ENCODE measurements at regions not wholly inside any gene's neighbourhood (a gene's known extent, or its start where the extent isn't known, plus 50 kb on each side); places are given as distances from the start of the nearest gene placed in this dataset.

- TF ChIP-seq CBX5 (IDR thresholded peaks at IDR 0.05; ENCODE audit: low read depth, low read length) (no peak), CTCF (IDR thresholded peaks at IDR 0.05; ENCODE audit: control extremely low read depth in 1 of 3, insufficient read depth in 1 of 3, low read depth in 1 of 3, low read length in 3 of 3) (no peak), YY1 (IDR thresholded peaks at IDR 0.05; ENCODE audit: low read depth, low read length) (no peak), POLR2A (IDR thresholded peaks at IDR 0.05; ENCODE audit: control extremely low read depth in 1 of 2, low read depth in 2 of 2, low read length in 2 of 2) (no peak), SP1 (IDR thresholded peaks at IDR 0.05; ENCODE audit: low read depth, low read length) (no peak), ZNF274 (IDR thresholded peaks at IDR 0.05; ENCODE audit: borderline replicate concordance, extremely low read depth, low read length) (no peak), GABPA (IDR thresholded peaks at IDR 0.05; ENCODE audit: borderline replicate concordance, insufficient read depth, low read length) (no peak), CHD2 (IDR thresholded peaks at IDR 0.05; ENCODE audit: low read length) (no peak), EZH2 (IDR thresholded peaks at IDR 0.05; ENCODE audit: low read depth, low read length, severe bottlenecking) (no peak)
Measured at GRCh38 chr1:229819091-229819490, 193.0 kb downstream of the URB2 start.
